D721Med (cell line): ENCODE measurements at regions not wholly inside any gene's neighbourhood (a gene's known extent, or its start where the extent isn't known, plus 50 kb on each side); places are given as distances from the start of the nearest gene placed in this dataset.
"Not testable (repeated sequence)": the region's sequence is repeated elsewhere in the genome, so short reads cannot be mapped to it uniquely, and the experiment has no call there.

Experiments
- DNase-seq: peaks from one replicate; pipeline ENCODE4 v3.0.0; 2011; ENCODE audit warnings: low spot score; ENCODE audit not compliant: insufficient read length
- FAIRE-seq: peaks from 2 replicates; lab custom pipeline; 2011; peaks lifted over from hg19 to GRCh38; lab: Jason Lieb, UNC
- TF ChIP-seq, protein P1 (sequence below): IDR thresholded peaks from 2 replicates; pipeline ENCODE4 v1.5.1; 2012; ENCODE audit warnings: mild to moderate bottlenecking, control low read depth; ENCODE audit not compliant: insufficient read depth; ENCODE audit errors: missing control alignments

GRCh38 chr3:156050918-156051317, 69.5 kb upstream of the KCNAB1 start:
- no peak for FAIRE-seq
- DNase-seq, result no peak
- TF ChIP-seq, protein P1, sequence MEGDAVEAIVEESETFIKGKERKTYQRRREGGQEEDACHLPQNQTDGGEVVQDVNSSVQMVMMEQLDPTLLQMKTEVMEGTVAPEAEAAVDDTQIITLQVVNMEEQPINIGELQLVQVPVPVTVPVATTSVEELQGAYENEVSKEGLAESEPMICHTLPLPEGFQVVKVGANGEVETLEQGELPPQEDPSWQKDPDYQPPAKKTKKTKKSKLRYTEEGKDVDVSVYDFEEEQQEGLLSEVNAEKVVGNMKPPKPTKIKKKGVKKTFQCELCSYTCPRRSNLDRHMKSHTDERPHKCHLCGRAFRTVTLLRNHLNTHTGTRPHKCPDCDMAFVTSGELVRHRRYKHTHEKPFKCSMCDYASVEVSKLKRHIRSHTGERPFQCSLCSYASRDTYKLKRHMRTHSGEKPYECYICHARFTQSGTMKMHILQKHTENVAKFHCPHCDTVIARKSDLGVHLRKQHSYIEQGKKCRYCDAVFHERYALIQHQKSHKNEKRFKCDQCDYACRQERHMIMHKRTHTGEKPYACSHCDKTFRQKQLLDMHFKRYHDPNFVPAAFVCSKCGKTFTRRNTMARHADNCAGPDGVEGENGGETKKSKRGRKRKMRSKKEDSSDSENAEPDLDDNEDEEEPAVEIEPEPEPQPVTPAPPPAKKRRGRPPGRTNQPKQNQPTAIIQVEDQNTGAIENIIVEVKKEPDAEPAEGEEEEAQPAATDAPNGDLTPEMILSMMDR, result no peak

GRCh38 chr3:156051651-156052050, 68.7 kb upstream of the KCNAB1 start:
- DNase-seq, result no peak
- FAIRE-seq, result no peak
- TF ChIP-seq, protein P1, result no peak

DNA sequence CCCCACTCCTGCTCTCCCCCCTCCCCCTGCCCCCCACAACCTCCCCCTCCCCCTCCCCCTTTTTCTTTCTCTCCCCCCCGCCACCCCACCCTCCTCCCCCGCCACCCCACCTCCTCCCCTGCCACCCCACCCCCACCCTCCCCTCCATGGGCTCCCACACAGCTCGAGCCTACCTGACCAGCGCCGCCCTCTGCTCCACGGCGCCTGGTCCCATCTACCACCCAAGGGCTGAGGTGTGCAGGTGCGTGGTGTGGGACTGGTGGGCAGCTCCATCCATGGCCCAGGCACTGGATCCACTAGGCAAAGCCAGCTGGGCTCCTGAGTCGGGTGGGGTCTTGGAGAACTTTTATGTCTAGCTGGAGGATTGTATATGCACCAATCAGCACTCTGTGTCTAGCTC, 68.3 kb upstream of the KCNAB1 start:
- DNase-seq (no peak), FAIRE-seq (no peak)
- TF ChIP-seq, protein P1, result no peak

DNA sequence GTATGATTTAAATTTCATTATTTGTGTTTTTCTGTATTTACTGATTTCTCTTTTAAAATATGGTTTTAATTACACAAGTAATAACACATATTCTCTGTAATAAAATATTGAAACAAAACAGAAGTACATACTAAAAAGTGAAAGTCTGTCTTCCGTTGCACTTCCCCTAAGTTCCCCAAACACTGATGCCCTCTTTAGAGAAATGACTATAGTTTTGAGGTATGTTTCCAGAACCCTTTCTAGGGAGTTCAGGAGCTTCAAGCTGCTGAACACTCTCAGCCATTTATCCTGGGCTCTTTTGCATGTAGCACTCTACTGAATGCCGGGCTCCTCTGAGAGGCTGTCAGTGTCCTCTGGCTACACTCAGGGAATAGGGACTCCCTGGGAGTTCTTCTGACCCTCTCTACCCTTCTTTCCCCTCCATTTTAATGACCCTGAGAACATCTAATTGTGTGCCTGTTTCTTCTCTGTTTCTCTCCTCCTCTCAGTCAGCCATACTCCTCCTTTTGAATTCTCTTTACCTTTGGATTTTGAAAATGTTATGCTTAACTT, 60.4 kb upstream of the KCNAB1 start:
- no peak for DNase-seq
- TF ChIP-seq, protein P1, result no peak

GRCh38 chr3:156068151-156068550, 52.2 kb upstream of the KCNAB1 start:
- DNase-seq, FAIRE-seq: not testable (repeated sequence)

More for the DNA sequence above, 60.4 kb upstream of the KCNAB1 start:
- FAIRE-seq, result no peak

DNA sequence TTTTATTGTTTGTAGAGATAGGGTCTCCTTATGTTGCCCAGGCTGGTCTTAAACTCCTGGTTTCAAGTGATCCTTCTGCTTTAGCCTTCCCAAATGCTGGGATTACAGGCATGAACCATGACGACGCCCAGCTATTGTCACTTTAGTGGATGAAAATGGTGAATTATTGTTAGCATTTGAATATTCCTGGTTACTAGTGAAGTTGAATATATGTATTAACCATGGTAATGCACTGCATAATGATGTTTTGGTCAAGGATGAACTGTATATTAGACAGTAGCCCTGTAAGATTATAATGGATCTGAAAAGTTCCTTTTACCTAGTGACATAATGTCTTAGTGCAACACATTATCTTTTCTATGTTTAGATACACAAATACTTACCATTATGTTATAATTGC, 50.4 kb upstream of the KCNAB1 start:
- FAIRE-seq, result no peak
- TF ChIP-seq, protein P1, result no peak

More for the DNA sequence above, 50.4 kb upstream of the KCNAB1 start:
- DNase-seq, result no peak
